ENCODE measurements at regions not wholly inside any gene's neighbourhood (a gene's known extent, or its start where the extent isn't known, plus 50 kb on each side); places are given as distances from the start of the nearest gene placed in this dataset.

- TF ChIP-seq ZBTB49 (tag by site-specific recombination; IDR thresholded peaks at IDR 0.05; ENCODE audit: low read depth) (no peak), ZFP69B (tag by site-specific recombination; IDR thresholded peaks at IDR 0.05) (no peak), KLF8 (tag by site-specific recombination; IDR thresholded peaks at IDR 0.05) (no peak), KLF17 (tag by site-specific recombination; IDR thresholded peaks at IDR 0.05) (no peak), ZNF433 (tag by site-specific recombination; IDR thresholded peaks at IDR 0.05; ENCODE audit: low read depth) (no peak), ZNF140 (tag by site-specific recombination; IDR thresholded peaks at IDR 0.05) (no peak), KLF1 (tag by site-specific recombination; IDR thresholded peaks at IDR 0.05) (no peak), ZNF664 (tag by site-specific recombination; IDR thresholded peaks at IDR 0.05) (no peak), KLF16 (tag by site-specific recombination; IDR thresholded peaks at IDR 0.05) (no peak)
These were observed 92.6 kb upstream of the H2AZ1 start (continued) for GRCh38 chr4:100042711-100043110.

- CTCF ChIA-PET, result interaction anchor here (0.6 kb wide), 1 partner anchor 598 kb away, joined by 3 read pairs; no protein-coding TSS in a partner anchor
- POLR2A ChIA-PET, result no interaction called here
- no peak overlapping the region for H3K27ac ChIP-seq (ENCODE audit: extremely low read depth, low read depth, low read length)
- H3K4me3 ChIP-seq (ENCODE audit: low read depth, low read length), result no peak overlapping the region
- H3K4me1 ChIP-seq (ENCODE audit: control insufficient read depth, insufficient read depth, low read length), result no peaks in the 10 kb centered on the region
- no peaks in the 10 kb centered on the region for H3K9me3 ChIP-seq (ENCODE audit: control insufficient read depth, insufficient read depth, low read depth, low read length)
- H3K36me3 ChIP-seq (ENCODE audit: control insufficient read depth in 2 of 2, insufficient read depth in 1 of 2, low read length in 2 of 2), result no peaks in the 10 kb centered on the region
- TF ChIP-seq ZNF423 (tag by site-specific recombination; IDR thresholded peaks at IDR 0.05) (no peak), ZNF610 (tag by site-specific recombination; IDR thresholded peaks at IDR 0.05; ENCODE audit: borderline replicate concordance) (no peak), ZNF571 (tag by site-specific recombination; IDR thresholded peaks at IDR 0.05) (no peak), ZNF660 (tag by site-specific recombination; IDR thresholded peaks at IDR 0.05) (no peak), RBAK (tag by site-specific recombination; IDR thresholded peaks at IDR 0.05) (no peak), ELK4 (IDR thresholded peaks at IDR 0.05; ENCODE audit: borderline replicate concordance, low read depth, low read length) (no peak), ZBTB26 (tag by site-specific recombination; optimal IDR thresholded peaks at IDR 0.05) (no peak), ZNF645 (tag by site-specific recombination; IDR thresholded peaks at IDR 0.05) (no peak), ZNF488 (tag by site-specific recombination; IDR thresholded peaks at IDR 0.05) (no peak), ZBTB7A (tag by site-specific recombination; IDR thresholded peaks at IDR 0.05; ENCODE audit: low read depth) (no peak), MZF1 (tag by site-specific recombination; IDR thresholded peaks at IDR 0.05; ENCODE audit: borderline replicate concordance) (no peak), ZNF677 (tag by site-specific recombination; IDR thresholded peaks at IDR 0.05) (no peak), ZFP37 (tag by site-specific recombination; IDR thresholded peaks at IDR 0.05) (no peak), ZNF112 (tag by site-specific recombination; IDR thresholded peaks at IDR 0.05) (no peak), SP7 (tag by site-specific recombination; IDR thresholded peaks at IDR 0.05) (no peak), ZNF843 (tag by site-specific recombination; IDR thresholded peaks at IDR 0.05) (no peak), ZNF404 (tag by site-specific recombination; IDR thresholded peaks at IDR 0.05) (no peak)
These were observed 92.2 kb upstream of the H2AZ1 start for GRCh38 chr4:100042235-100042634.

All from HEK293 (cell line).